ENCODE measurements at regions not wholly inside any gene's neighbourhood (a gene's known extent, or its start where the extent isn't known, plus 50 kb on each side); places are given as distances from the start of the nearest gene placed in this dataset.

DNA sequence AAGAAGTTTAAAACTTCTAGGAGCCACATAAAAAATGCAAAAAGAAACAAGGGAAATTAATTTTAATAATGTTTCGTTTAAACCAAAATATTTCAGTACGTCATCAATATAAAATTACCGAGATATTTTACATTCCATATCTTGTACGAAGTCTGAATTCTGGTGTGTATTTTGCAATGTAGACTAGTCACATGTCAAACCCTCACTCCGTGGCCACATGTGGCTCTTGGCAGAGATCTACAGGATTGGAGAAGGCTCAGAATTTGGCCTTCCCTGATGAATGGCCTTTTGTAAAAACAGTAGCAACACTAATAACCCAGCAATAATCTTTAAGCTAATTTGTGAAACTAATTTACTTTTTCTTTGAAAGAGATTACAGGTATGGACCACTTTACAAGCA, 217.1 kb downstream of the PRL start:
- H3K79me2 ChIP-seq (ENCODE audit: insufficient read depth, low read length): peaks cover 5% of the 10 kb centered on the region; the same call in 1 of the 2 replicates
- H3K36me3 ChIP-seq (ENCODE audit: insufficient read depth, low read length): peaks cover 44% of the 10 kb centered on the region
- H4K20me1 ChIP-seq (ENCODE audit: insufficient read depth, low read length, poor library complexity, severe bottlenecking): no peaks in the 10 kb centered on the region
- H3K4me3 ChIP-seq (ENCODE audit: low read length, poor library complexity, severe bottlenecking): no peak overlapping the region
- no peaks in the 10 kb centered on the region for H3K9me2 ChIP-seq (replicated peaks; ENCODE audit: low read depth, low read length)
- H3K9me3 ChIP-seq (ENCODE audit: insufficient read depth, low read depth, low read length): no peaks in the 10 kb centered on the region; the same call in 1 of the 2 replicates
- H3F3A ChIP-seq (ENCODE audit: low read depth): no peaks in the 10 kb centered on the region
- TF ChIP-seq, protein P1, sequence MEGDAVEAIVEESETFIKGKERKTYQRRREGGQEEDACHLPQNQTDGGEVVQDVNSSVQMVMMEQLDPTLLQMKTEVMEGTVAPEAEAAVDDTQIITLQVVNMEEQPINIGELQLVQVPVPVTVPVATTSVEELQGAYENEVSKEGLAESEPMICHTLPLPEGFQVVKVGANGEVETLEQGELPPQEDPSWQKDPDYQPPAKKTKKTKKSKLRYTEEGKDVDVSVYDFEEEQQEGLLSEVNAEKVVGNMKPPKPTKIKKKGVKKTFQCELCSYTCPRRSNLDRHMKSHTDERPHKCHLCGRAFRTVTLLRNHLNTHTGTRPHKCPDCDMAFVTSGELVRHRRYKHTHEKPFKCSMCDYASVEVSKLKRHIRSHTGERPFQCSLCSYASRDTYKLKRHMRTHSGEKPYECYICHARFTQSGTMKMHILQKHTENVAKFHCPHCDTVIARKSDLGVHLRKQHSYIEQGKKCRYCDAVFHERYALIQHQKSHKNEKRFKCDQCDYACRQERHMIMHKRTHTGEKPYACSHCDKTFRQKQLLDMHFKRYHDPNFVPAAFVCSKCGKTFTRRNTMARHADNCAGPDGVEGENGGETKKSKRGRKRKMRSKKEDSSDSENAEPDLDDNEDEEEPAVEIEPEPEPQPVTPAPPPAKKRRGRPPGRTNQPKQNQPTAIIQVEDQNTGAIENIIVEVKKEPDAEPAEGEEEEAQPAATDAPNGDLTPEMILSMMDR (conservative IDR thresholded peaks at IDR 0.05; ENCODE audit: low read length): no peak
- no peak for TF ChIP-seq EZH2phosphoT487 (IDR thresholded peaks at IDR 0.05; ENCODE audit: borderline replicate concordance)
- no peak overlapping the region for H3K4me2 ChIP-seq (ENCODE audit: low read depth, low read length, poor library complexity, severe bottlenecking)
- H2AFZ ChIP-seq (ENCODE audit: low read length): no peak overlapping the region
- no peaks in the 10 kb centered on the region for H3K27me3 ChIP-seq (ENCODE audit: insufficient read depth, low read length, poor library complexity, severe bottlenecking)
- H3K4me1 ChIP-seq (ENCODE audit: insufficient read depth, low read length, poor library complexity, severe bottlenecking): no peaks in the 10 kb centered on the region
- no peak overlapping the region for H3K9ac ChIP-seq (ENCODE audit: low read depth, low read length, poor library complexity, severe bottlenecking)

DNA sequence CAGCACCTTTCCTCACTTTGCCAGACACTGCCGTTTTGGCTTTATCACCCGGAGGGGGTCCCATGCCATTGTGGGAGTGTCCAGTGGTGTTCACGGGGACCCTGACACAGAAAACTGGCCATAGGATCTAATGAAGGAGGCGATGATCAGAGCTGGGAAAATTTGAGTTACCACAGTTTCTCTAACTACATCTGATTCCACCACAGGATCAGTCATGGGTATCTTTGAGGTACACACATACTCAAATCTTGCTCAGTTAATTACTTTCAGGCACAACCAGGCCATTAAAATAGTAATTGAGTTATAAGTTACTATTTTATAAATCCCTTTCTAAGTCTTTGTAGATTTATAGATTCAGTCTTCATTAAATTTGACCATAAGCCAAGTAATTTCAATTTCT, 215.1 kb downstream of the PRL start:
- no peaks in the 10 kb centered on the region for H3K9me2 ChIP-seq (replicated peaks; ENCODE audit: low read depth, low read length)
- no peak overlapping the region for H2AFZ ChIP-seq (ENCODE audit: low read length)
- no peak overlapping the region for H3K4me3 ChIP-seq (ENCODE audit: low read length, poor library complexity, severe bottlenecking)
- H3K36me3 ChIP-seq (ENCODE audit: insufficient read depth, low read length): peaks cover 48% of the 10 kb centered on the region
- no peaks in the 10 kb centered on the region for H4K20me1 ChIP-seq (ENCODE audit: insufficient read depth, low read length, poor library complexity, severe bottlenecking)
- no peak overlapping the region for H3K9ac ChIP-seq (ENCODE audit: low read depth, low read length, poor library complexity, severe bottlenecking)
- no peaks in the 10 kb centered on the region for H3K27me3 ChIP-seq (ENCODE audit: insufficient read depth, low read length, poor library complexity, severe bottlenecking)
- H3K4me2 ChIP-seq (ENCODE audit: low read depth, low read length, poor library complexity, severe bottlenecking): no peak overlapping the region
- H3K79me2 ChIP-seq (ENCODE audit: insufficient read depth, low read length): no peaks in the 10 kb centered on the region; the same call in 1 of the 2 replicates
- H3F3A ChIP-seq (ENCODE audit: low read depth): no peaks in the 10 kb centered on the region
- peaks cover 8% of the 10 kb centered on the region; the same call in 1 of the 2 replicates for H3K9me3 ChIP-seq (ENCODE audit: insufficient read depth, low read depth, low read length)
- TF ChIP-seq, protein P1 (conservative IDR thresholded peaks at IDR 0.05; ENCODE audit: low read length): no peak
- TF ChIP-seq EZH2phosphoT487 (IDR thresholded peaks at IDR 0.05; ENCODE audit: borderline replicate concordance): no peak
- H3K4me1 ChIP-seq (ENCODE audit: insufficient read depth, low read length, poor library complexity, severe bottlenecking): no peaks in the 10 kb centered on the region

DNA sequence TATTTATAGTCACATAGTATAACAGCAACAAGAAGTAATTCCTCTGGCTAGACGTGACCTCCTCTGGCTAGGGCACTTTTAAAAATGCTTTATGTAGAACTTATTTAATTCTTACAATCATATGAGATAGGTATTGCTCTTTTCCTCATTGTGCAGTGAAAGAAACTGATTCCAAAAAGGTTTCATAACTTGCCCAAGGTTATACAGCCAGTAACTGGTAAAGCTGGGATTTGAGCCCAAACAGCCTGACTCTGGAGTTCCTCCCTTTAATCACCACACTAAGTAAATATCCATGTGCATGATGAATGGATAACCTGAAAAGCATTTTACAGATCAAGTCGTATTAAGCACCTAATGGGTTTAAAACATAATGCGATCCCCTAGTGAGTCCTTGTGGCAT, 214.6 kb downstream of the PRL start:
- H3F3A ChIP-seq (ENCODE audit: low read depth): no peaks in the 10 kb centered on the region
- peaks cover 8% of the 10 kb centered on the region; the same call in 1 of the 2 replicates for H3K9me3 ChIP-seq (ENCODE audit: insufficient read depth, low read depth, low read length)
- no peak overlapping the region for H3K4me2 ChIP-seq (ENCODE audit: low read depth, low read length, poor library complexity, severe bottlenecking)
- no peak overlapping the region for H3K9ac ChIP-seq (ENCODE audit: low read depth, low read length, poor library complexity, severe bottlenecking)
- peaks cover 2% of the 10 kb centered on the region for H3K4me1 ChIP-seq (ENCODE audit: insufficient read depth, low read length, poor library complexity, severe bottlenecking)
- TF ChIP-seq, protein P1 (conservative IDR thresholded peaks at IDR 0.05; ENCODE audit: low read length): no peak
- no peak for TF ChIP-seq EZH2phosphoT487 (IDR thresholded peaks at IDR 0.05; ENCODE audit: borderline replicate concordance)
- H2AFZ ChIP-seq (ENCODE audit: low read length): no peak overlapping the region
- no peak overlapping the region for H3K4me3 ChIP-seq (ENCODE audit: low read length, poor library complexity, severe bottlenecking)
- H3K9me2 ChIP-seq (replicated peaks; ENCODE audit: low read depth, low read length): no peaks in the 10 kb centered on the region
- H3K79me2 ChIP-seq (ENCODE audit: insufficient read depth, low read length): no peaks in the 10 kb centered on the region; the same call in 1 of the 2 replicates
- no peaks in the 10 kb centered on the region for H3K27me3 ChIP-seq (ENCODE audit: insufficient read depth, low read length, poor library complexity, severe bottlenecking)
- H4K20me1 ChIP-seq (ENCODE audit: insufficient read depth, low read length, poor library complexity, severe bottlenecking): no peaks in the 10 kb centered on the region
- H3K36me3 ChIP-seq (ENCODE audit: insufficient read depth, low read length): peaks cover 48% of the 10 kb centered on the region

Measured in Loucy (cell line).